IMR-90 (cell line): ENCODE measurements at regions not wholly inside any gene's neighbourhood (a gene's known extent, or its start where the extent isn't known, plus 50 kb on each side); places are given as distances from the start of the nearest gene placed in this dataset.

ENCODE experiments used
- ATAC-seq: fragments of 200-7000 bp; cut with Tn5 transposase; 2 replicates; pipeline ENCODE4 v1.9.1; 2020; ENCODE audit warnings: low read depth, mild to moderate bottlenecking, moderate library complexity
- BruUV-seq: library from RNA; stranded (reverse); fragments of 400-500 nt; replicated peaks from 2 replicates; lab custom pipeline; 2021; lab: Mats Ljungman, UMichigan
- CTCF ChIA-PET: fragments of 300-600 bp; formaldehyde crosslinking; extraction: SDS; loops from one replicate; lab custom pipeline; 2021; ENCODE audit warnings: antibody characterized with exemption; lab: Yijun Ruan, JAX
- POLR2A ChIA-PET: fragments of 300-600 bp; sonication (Branson Sonifier 250); formaldehyde crosslinking; loops from one replicate; lab custom pipeline; 2022; ENCODE audit warnings: antibody characterized with exemption; ENCODE audit not compliant: unreplicated experiment; lab: Charles Lee
- DNase-seq: peaks from one replicate; pipeline ENCODE4 v3.0.0; 2013
- H2AFZ ChIP-seq: replicated peaks from 2 replicates; pipeline ENCODE3; 2013; ENCODE audit warnings: low read length, mild to moderate bottlenecking; ENCODE audit not compliant: poor library complexity
- H2AK5ac ChIP-seq: 2 replicates; pipeline ENCODE4 v1.6.1; 2013; ENCODE audit warnings: low read depth, low read length, inconsistent platforms
- H2AK9ac ChIP-seq: replicated peaks from 2 replicates; pipeline ENCODE3; 2013; ENCODE audit warnings: mild to moderate bottlenecking, low read depth, low read length, moderate library complexity; ENCODE audit not compliant: poor library complexity
- H2BK120ac ChIP-seq: 2 replicates; pipeline ENCODE4 v1.6.1; 2013; ENCODE audit warnings: low read depth, low read length, inconsistent platforms
- H2BK15ac ChIP-seq: 3 replicates; pipeline ENCODE4 v1.6.1; 2013; ENCODE audit warnings: low read depth, low read length, inconsistent platforms
- H2BK20ac ChIP-seq: 2 replicates; pipeline ENCODE4 v1.6.1; 2013; ENCODE audit warnings: low read depth, mild to moderate bottlenecking, inconsistent platforms, low read length, moderate library complexity
- H2BK5ac ChIP-seq: 2 replicates; pipeline ENCODE4 v1.6.1; 2013; ENCODE audit warnings: mild to moderate bottlenecking, low read depth, low read length, inconsistent platforms; ENCODE audit not compliant: poor library complexity, severe bottlenecking
- H3K14ac ChIP-seq: replicated peaks from 2 replicates; pipeline ENCODE4 v1.6.1; 2013; ENCODE audit warnings: low read depth, low read length, inconsistent platforms
- H3K18ac ChIP-seq: 2 replicates; pipeline ENCODE4 v1.6.1; 2013; ENCODE audit warnings: low read depth, low read length, control low read depth
- H3K23ac ChIP-seq: 2 replicates; pipeline ENCODE4 v1.6.1; 2013; ENCODE audit warnings: low read depth, low read length, inconsistent platforms
- H3K27ac ChIP-seq: 2 replicates; pipeline ENCODE4 v1.5.1; 2013; ENCODE audit warnings: mild to moderate bottlenecking, control low read depth, low read length; ENCODE audit not compliant: insufficient read depth
- H3K27me3 ChIP-seq: 2 replicates; pipeline ENCODE4 v1.6.1; 2013; ENCODE audit warnings: low read length; ENCODE audit not compliant: control insufficient read depth, insufficient read depth
- H3K36me3 ChIP-seq: 2 replicates; pipeline ENCODE4 v1.6.1; 2013; ENCODE audit warnings: low read length, mixed read lengths; ENCODE audit not compliant: control insufficient read depth, insufficient read depth
- H3K4ac ChIP-seq: 2 replicates; pipeline ENCODE4 v1.6.1; 2013; ENCODE audit warnings: low read depth, low read length, inconsistent platforms
- H3K4me1 ChIP-seq: 2 replicates; pipeline ENCODE4 v1.6.1; 2013; ENCODE audit warnings: low read length, mixed read lengths; ENCODE audit not compliant: control insufficient read depth, insufficient read depth
- H3K4me2 ChIP-seq: 2 replicates; pipeline ENCODE4 v1.6.1; 2013; ENCODE audit warnings: low read depth, mild to moderate bottlenecking, control low read depth, low read length, moderate library complexity
- H3K4me3 ChIP-seq: 2 replicates; pipeline ENCODE4 v1.5.1; 2013; ENCODE audit warnings: low read depth, mild to moderate bottlenecking, control low read depth, low read length, moderate library complexity; ENCODE audit not compliant: insufficient read depth
- H3K56ac ChIP-seq: 2 replicates; pipeline ENCODE4 v1.6.1; 2013; ENCODE audit warnings: low read length, inconsistent platforms; ENCODE audit not compliant: insufficient read depth; ENCODE audit errors: extremely low read depth
- H3K79me1 ChIP-seq, 2 experiments: 2 replicates each; pipeline ENCODE4 v1.6.1; 2013; ENCODE audit warnings: low read length in 2 of 2, inconsistent platforms in 1 of 2, low read depth in 1 of 2
- H3K9ac ChIP-seq: 2 replicates; pipeline ENCODE4 v1.6.1; 2013; ENCODE audit warnings: low read depth, low read length, control low read depth
- H3K9me1 ChIP-seq: 2 replicates; pipeline ENCODE4 v1.6.1; 2013; ENCODE audit warnings: low read length, inconsistent platforms; ENCODE audit not compliant: insufficient read depth
- H3K9me3 ChIP-seq: 2 replicates; pipeline ENCODE4 v1.6.1; 2013; ENCODE audit warnings: low read length; ENCODE audit not compliant: control insufficient read depth, insufficient read depth
- H4K20me1 ChIP-seq: 2 replicates; pipeline ENCODE4 v1.6.1; 2013; ENCODE audit warnings: low read length, inconsistent platforms; ENCODE audit not compliant: insufficient read depth
- H4K5ac ChIP-seq: 2 replicates; pipeline ENCODE4 v1.6.1; 2013; ENCODE audit warnings: mild to moderate bottlenecking, low read depth, low read length, control low read depth
- H4K8ac ChIP-seq, 2 experiments: 2 replicates each; pipeline ENCODE4 v1.6.1; 2013; ENCODE audit warnings: low read depth in 2 of 2, low read length in 2 of 2, control low read depth in 1 of 2, inconsistent platforms in 1 of 2
- H4K91ac ChIP-seq: 2 replicates; pipeline ENCODE4 v1.6.1; 2013; ENCODE audit warnings: low read depth, low read length, inconsistent platforms; ENCODE audit not compliant: insufficient read depth
- BHLHE40 ChIP-seq: fragments of 150-350 bp; IDR thresholded peaks from 2 replicates; pipeline ENCODE4 v1.6.1; 2016; ENCODE audit warnings: mild to moderate bottlenecking, low read depth, low read length
- CEBPB ChIP-seq: IDR thresholded peaks from 2 replicates; pipeline ENCODE4 v1.6.1; 2012; ENCODE audit warnings: low read depth, low read length, improper control_type of control experiment
- CHD1 ChIP-seq: IDR thresholded peaks from 2 replicates; pipeline ENCODE4 v1.6.1; 2012; ENCODE audit warnings: low read depth, low read length, improper control_type of control experiment
- ELK1 ChIP-seq: fragments of 150-350 bp; IDR thresholded peaks from 2 replicates; pipeline ENCODE4 v1.6.1; 2016; ENCODE audit warnings: low read depth, mild to moderate bottlenecking, low read length, moderate library complexity, borderline replicate concordance
- FOS ChIP-seq: fragments of 150-350 bp; IDR thresholded peaks from 2 replicates; pipeline ENCODE4 v1.6.1; 2016; ENCODE audit warnings: low read depth, low read length
- MAFK ChIP-seq: IDR thresholded peaks from 2 replicates; pipeline ENCODE4 v1.6.1; 2012; ENCODE audit warnings: low read depth, low read length, improper control_type of control experiment
- MAZ ChIP-seq: IDR thresholded peaks from 2 replicates; pipeline ENCODE4 v1.6.1; 2012; ENCODE audit warnings: low read depth, mild to moderate bottlenecking, low read length, improper control_type of control experiment, moderate library complexity, borderline replicate concordance
- MXI1 ChIP-seq: IDR thresholded peaks from 2 replicates; pipeline ENCODE4 v1.6.1; 2012; ENCODE audit warnings: low read depth, mild to moderate bottlenecking, low read length, moderate library complexity, borderline replicate concordance
- NFE2L2 ChIP-seq: fragments of 150-350 bp; IDR thresholded peaks from 2 replicates; pipeline ENCODE4 v1.6.1; 2016; ENCODE audit warnings: low read depth, mild to moderate bottlenecking, low read length
- POLR2A ChIP-seq: IDR thresholded peaks from 2 replicates; pipeline ENCODE4 v1.6.1; 2012; ENCODE audit warnings: mild to moderate bottlenecking, low read depth, low read length
- RAD21 ChIP-seq: IDR thresholded peaks from 2 replicates; pipeline ENCODE4 v1.6.1; 2012; ENCODE audit warnings: low read length, improper control_type of control experiment
- RCOR1 ChIP-seq: IDR thresholded peaks from 2 replicates; pipeline ENCODE4 v1.6.1; 2012; ENCODE audit warnings: mild to moderate bottlenecking, low read length, improper control_type of control experiment; ENCODE audit not compliant: insufficient replicate concordance
- RFX5 ChIP-seq: IDR thresholded peaks from 2 replicates; pipeline ENCODE4 v1.8.0; 2012; ENCODE audit warnings: low read depth, mild to moderate bottlenecking, low read length, moderate library complexity
- SMC3 ChIP-seq: fragments of 150-350 bp; IDR thresholded peaks from 2 replicates; pipeline ENCODE4 v1.6.1; 2016; ENCODE audit warnings: low read depth, mild to moderate bottlenecking, antibody characterized with exemption, low read length, moderate library complexity
- WGBS, 2 experiments: methylation state at CpG; one replicate each; pipeline versions ENCODE4 v1.1.5 to v1.1.7; 2013; ENCODE audit warnings: missing lambda C conversion rate in 2 of 2; ENCODE audit not compliant: insufficient read length in 1 of 2; ENCODE audit errors: extremely low coverage in 2 of 2; 5-methylcytosine and 5-hydroxymethylcytosine counted together
- dilution Hi-C: fragments of 300-500 bp; cut with HindIII; formaldehyde crosslinking; loops from one replicate; pipeline ENCODE4 v1.14.3; 2018; ENCODE audit warnings: low sequenced_read_pairs; ENCODE audit not compliant: unreplicated experiment
- in situ Hi-C: fragments of 300-500 bp; cut with MboI; formaldehyde crosslinking; loops from 3 replicates; pipeline ENCODE4 v1.14.3; 2019; ENCODE audit warnings: low sequenced_read_pairs, inconsistent platforms, mixed read lengths
- intact Hi-C: fragments of 100-400 bp; cut with micrococcal nuclease; formaldehyde crosslinking; loops from 2 replicates; pipeline ENCODE4 v1.10.0; 2022
- TF ChIP-seq, protein P1 (sequence below): conservative IDR thresholded peaks from 2 replicates; pipeline ENCODE4 v1.5.1; 2012; ENCODE audit warnings: mild to moderate bottlenecking, low read depth, low read length, improper control_type of control experiment
- TF ChIP-seq, protein P2 (sequence below): fragments of 150-350 bp; IDR thresholded peaks from 2 replicates; pipeline ENCODE4 v1.6.1; 2017; ENCODE audit warnings: mild to moderate bottlenecking, antibody characterized with exemption, low read length, low read depth

GRCh38 chr22:27114186-27114585 is 456.8 kb downstream of the MIAT start:
- dilution Hi-C loops (no loop called here), in situ Hi-C loops (no loop called here), intact Hi-C loops (loop anchor here (10.0 kb wide), 1 partner anchor 439 kb away; no protein-coding TSS in a partner anchor)
- H3K56ac ChIP-seq: no peak overlapping the region
- H3K9ac ChIP-seq: no peak overlapping the region
- 0 out of 2 replicates have a peak, but pooled peaks cover 3% of the 10 kb centered on the region for H4K20me1 ChIP-seq
- BruUV-seq: no TSS peak
- no peak overlapping the region for H3K4me2 ChIP-seq
- H2BK20ac ChIP-seq: peak overlapping the region; percentile 93; the same call in 1 of the 2 replicates
- H2BK120ac ChIP-seq: peak overlapping the region; percentile 95
- peak overlapping the region; percentile 76; the same call in 1 of the 2 replicates for H2AK5ac ChIP-seq
- ChIA-PET POLR2A (no interaction called here), CTCF (no interaction called here)
- H3K9me3 ChIP-seq: no peaks in the 10 kb centered on the region; the same call in 1 of the 2 replicates
- H2AFZ ChIP-seq: no peak overlapping the region
- H3K27me3 ChIP-seq: no peaks in the 10 kb centered on the region; the same call in 1 of the 2 replicates
- H3K79me1 ChIP-seq: no peaks in the 10 kb centered on the region
- H3K18ac ChIP-seq: no peak overlapping the region
- H3K14ac ChIP-seq: no peak overlapping the region
- peak overlapping the region; percentile 78 for H3K4ac ChIP-seq
- H3K23ac ChIP-seq: no peak overlapping the region; the same call in 1 of the 2 replicates
- H3K36me3 ChIP-seq: no peaks in the 10 kb centered on the region
- 0 out of 2 replicates have a peak overlapping the region, but pooled peaks have one; percentile 29 for H4K91ac ChIP-seq
- H2BK15ac ChIP-seq: peak overlapping the region; percentile 20; the same call in 1 of the 3 replicates
- peaks cover 19% of the 10 kb centered on the region for H3K4me1 ChIP-seq
- H2BK5ac ChIP-seq: no peak overlapping the region
- peaks cover 24% of the 10 kb centered on the region for H3K9me1 ChIP-seq
- H4K8ac ChIP-seq: peak overlapping the region; percentile 6 to 26; a peak in 1 of 4 replicates
- H4K5ac ChIP-seq: no peak overlapping the region
- no peak overlapping the region for H3K27ac ChIP-seq
- no peak overlapping the region for H3K4me3 ChIP-seq
- DNase-seq (no peak), ATAC-seq (no peak)
- no peak for TF ChIP-seq POLR2A
- TF ChIP-seq BHLHE40: no peak
- no peak for TF ChIP-seq SMC3
- TF ChIP-seq MAZ: no peak
- TF ChIP-seq CHD1: no peak
- TF ChIP-seq RCOR1: no peak
- no peak for TF ChIP-seq FOS
- no peak for TF ChIP-seq MAFK
- TF ChIP-seq NFE2L2: no peak
- TF ChIP-seq CEBPB: no peak
- no peak for TF ChIP-seq RFX5
- TF ChIP-seq, protein P1, sequence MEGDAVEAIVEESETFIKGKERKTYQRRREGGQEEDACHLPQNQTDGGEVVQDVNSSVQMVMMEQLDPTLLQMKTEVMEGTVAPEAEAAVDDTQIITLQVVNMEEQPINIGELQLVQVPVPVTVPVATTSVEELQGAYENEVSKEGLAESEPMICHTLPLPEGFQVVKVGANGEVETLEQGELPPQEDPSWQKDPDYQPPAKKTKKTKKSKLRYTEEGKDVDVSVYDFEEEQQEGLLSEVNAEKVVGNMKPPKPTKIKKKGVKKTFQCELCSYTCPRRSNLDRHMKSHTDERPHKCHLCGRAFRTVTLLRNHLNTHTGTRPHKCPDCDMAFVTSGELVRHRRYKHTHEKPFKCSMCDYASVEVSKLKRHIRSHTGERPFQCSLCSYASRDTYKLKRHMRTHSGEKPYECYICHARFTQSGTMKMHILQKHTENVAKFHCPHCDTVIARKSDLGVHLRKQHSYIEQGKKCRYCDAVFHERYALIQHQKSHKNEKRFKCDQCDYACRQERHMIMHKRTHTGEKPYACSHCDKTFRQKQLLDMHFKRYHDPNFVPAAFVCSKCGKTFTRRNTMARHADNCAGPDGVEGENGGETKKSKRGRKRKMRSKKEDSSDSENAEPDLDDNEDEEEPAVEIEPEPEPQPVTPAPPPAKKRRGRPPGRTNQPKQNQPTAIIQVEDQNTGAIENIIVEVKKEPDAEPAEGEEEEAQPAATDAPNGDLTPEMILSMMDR: no peak
- TF ChIP-seq ELK1: no peak
- TF ChIP-seq MXI1: no peak
- TF ChIP-seq, protein P2, sequence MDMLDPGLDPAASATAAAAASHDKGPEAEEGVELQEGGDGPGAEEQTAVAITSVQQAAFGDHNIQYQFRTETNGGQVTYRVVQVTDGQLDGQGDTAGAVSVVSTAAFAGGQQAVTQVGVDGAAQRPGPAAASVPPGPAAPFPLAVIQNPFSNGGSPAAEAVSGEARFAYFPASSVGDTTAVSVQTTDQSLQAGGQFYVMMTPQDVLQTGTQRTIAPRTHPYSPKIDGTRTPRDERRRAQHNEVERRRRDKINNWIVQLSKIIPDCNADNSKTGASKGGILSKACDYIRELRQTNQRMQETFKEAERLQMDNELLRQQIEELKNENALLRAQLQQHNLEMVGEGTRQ: no peak
- TF ChIP-seq RAD21: no peak
- 94% methylated on average over 4 of the region's 9 CpGs; no CpG with 5 or more reads in 1 of the 2 experiments for WGBS, 2 experiments
- H2AK9ac ChIP-seq: no peak overlapping the region
